ENCODE measurements at regions not wholly inside any gene's neighbourhood (a gene's known extent, or its start where the extent isn't known, plus 50 kb on each side); places are given as distances from the start of the nearest gene placed in this dataset.

DNA sequence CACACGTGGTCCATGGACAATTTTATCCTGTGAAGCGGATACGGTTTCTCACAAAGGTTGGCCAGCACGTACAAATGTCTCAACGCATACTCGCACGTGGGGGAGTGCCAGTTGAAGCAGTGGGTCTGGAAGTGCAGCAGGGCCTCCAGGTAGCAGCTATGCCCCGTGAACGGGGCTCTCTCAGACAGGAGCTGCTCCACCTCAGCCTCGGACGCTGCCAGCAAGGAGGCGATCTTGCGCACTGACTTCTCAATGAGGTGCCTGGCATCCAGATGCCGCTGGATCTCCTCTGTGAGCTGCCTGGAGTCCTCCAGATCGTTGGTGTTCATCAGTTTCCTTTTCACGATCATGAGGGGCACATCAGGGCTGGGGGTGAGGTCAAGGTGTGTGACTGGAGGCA, 2272.0 kb downstream of the PCDH9 start:
- TF ChIP-seq, protein P1, sequence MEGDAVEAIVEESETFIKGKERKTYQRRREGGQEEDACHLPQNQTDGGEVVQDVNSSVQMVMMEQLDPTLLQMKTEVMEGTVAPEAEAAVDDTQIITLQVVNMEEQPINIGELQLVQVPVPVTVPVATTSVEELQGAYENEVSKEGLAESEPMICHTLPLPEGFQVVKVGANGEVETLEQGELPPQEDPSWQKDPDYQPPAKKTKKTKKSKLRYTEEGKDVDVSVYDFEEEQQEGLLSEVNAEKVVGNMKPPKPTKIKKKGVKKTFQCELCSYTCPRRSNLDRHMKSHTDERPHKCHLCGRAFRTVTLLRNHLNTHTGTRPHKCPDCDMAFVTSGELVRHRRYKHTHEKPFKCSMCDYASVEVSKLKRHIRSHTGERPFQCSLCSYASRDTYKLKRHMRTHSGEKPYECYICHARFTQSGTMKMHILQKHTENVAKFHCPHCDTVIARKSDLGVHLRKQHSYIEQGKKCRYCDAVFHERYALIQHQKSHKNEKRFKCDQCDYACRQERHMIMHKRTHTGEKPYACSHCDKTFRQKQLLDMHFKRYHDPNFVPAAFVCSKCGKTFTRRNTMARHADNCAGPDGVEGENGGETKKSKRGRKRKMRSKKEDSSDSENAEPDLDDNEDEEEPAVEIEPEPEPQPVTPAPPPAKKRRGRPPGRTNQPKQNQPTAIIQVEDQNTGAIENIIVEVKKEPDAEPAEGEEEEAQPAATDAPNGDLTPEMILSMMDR (IDR thresholded peaks at IDR 0.05): no peak
- no peak for TF ChIP-seq EP300 (IDR thresholded peaks at IDR 0.05)
- TF ChIP-seq POLR2A (IDR thresholded peaks at IDR 0.05): no peak

Data from ovary (tissue), 3 donors.